ENCODE measurements at regions not wholly inside any gene's neighbourhood (a gene's known extent, or its start where the extent isn't known, plus 50 kb on each side); places are given as distances from the start of the nearest gene placed in this dataset.
A peak's percentile ranks its signal among the peaks of the same experiment; 100 is the strongest.

GRCh38 chr14:98716133-98716532 is 555.9 kb downstream of the BCL11B start:
- DNase-seq = no peak

GRCh38 chr14:98721061-98721460 is 550.9 kb downstream of the BCL11B start:
- no peak for DNase-seq

GRCh38 chr14:98724734-98725133 is 547.3 kb downstream of the BCL11B start:
- DNase-seq = no peak

- no peak for DNase-seq
These were observed 546.8 kb downstream of the BCL11B start for GRCh38 chr14:98725191-98725590.

- no peak for DNase-seq
These were observed 546.3 kb downstream of the BCL11B start for GRCh38 chr14:98725676-98726075.

- no peak for DNase-seq
These were observed 545.2 kb downstream of the BCL11B start for GRCh38 chr14:98726585-98727405.

- no peak for DNase-seq
These were observed 544.0 kb downstream of the BCL11B start for GRCh38 chr14:98728024-98728423.

GRCh38 chr14:98728836-98729235 is 543.2 kb downstream of the BCL11B start:
- DNase-seq = no peak

GRCh38 chr14:98731286-98731685 is 540.7 kb downstream of the BCL11B start:
- no peak for DNase-seq

GRCh38 chr14:98731701-98732100 is 540.3 kb downstream of the BCL11B start:
- no peak for DNase-seq

- DNase-seq = no peak
These were observed 538.5 kb downstream of the BCL11B start for GRCh38 chr14:98733536-98733935.

- DNase-seq = no peak
These were observed 535.2 kb downstream of the BCL11B start for GRCh38 chr14:98736701-98737338.

GRCh38 chr14:98741523-98741922 is 530.5 kb downstream of the BCL11B start:
- DNase-seq = no peak

GRCh38 chr14:98742001-98742400 is 530.0 kb downstream of the BCL11B start:
- no peak for DNase-seq

GRCh38 chr14:98743536-98743935 is 528.5 kb downstream of the BCL11B start:
- no peak for DNase-seq

GRCh38 chr14:98748966-98749365 is 523.0 kb downstream of the BCL11B start:
- DNase-seq = no peak

- no peak for DNase-seq
These were observed 520.9 kb downstream of the BCL11B start for GRCh38 chr14:98751110-98751509.

- DNase-seq = no peak
These were observed 519.3 kb downstream of the BCL11B start for GRCh38 chr14:98752660-98753059.

GRCh38 chr14:98754343-98755020 is 517.5 kb downstream of the BCL11B start:
- peak; percentile 5 for DNase-seq

- no peak for DNase-seq
These were observed 515.2 kb downstream of the BCL11B start for GRCh38 chr14:98756749-98757148.

- no peak for DNase-seq
These were observed 513.6 kb downstream of the BCL11B start for GRCh38 chr14:98758440-98758839.

GRCh38 chr14:98761993-98762392 is 510.0 kb downstream of the BCL11B start:
- DNase-seq = no peak

- DNase-seq = no peak
These were observed 505.2 kb downstream of the BCL11B start for GRCh38 chr14:98766818-98767217.

GRCh38 chr14:98769326-98769725 is 502.7 kb downstream of the BCL11B start:
- DNase-seq = no peak

Data from GF-D8 (cell line).